ENCODE measurements at regions not wholly inside any gene's neighbourhood (a gene's known extent, or its start where the extent isn't known, plus 50 kb on each side); places are given as distances from the start of the nearest gene placed in this dataset.

- no peaks in the 10 kb centered on the region for H3K4me1 ChIP-seq (ENCODE audit: control insufficient read depth in 1 of 2, insufficient read depth in 1 of 2, low read depth in 1 of 2, low read length in 1 of 2)
- TF ChIP-seq CTCF (IDR thresholded peaks at IDR 0.05) = no peak
- H3K4me3 ChIP-seq (ENCODE audit: low read depth in 1 of 2, low read length in 1 of 2) = no peak overlapping the region
- H3K27ac ChIP-seq = no peak overlapping the region
- H3K9me3 ChIP-seq = no peaks in the 10 kb centered on the region
- H3K27me3 ChIP-seq = no peaks in the 10 kb centered on the region
- no peaks in the 10 kb centered on the region for H3K36me3 ChIP-seq
Measured at GRCh38 chr12:11954181-11954580, 116.6 kb upstream of the BCL2L14 start.

GRCh38 chr12:11958221-11959091 lies 112.3 kb upstream of the BCL2L14 start:
- no peak for TF ChIP-seq CTCF (IDR thresholded peaks at IDR 0.05)
- H3K27ac ChIP-seq = no peak overlapping the region

GRCh38 chr12:11959117-11959823 lies 111.5 kb upstream of the BCL2L14 start:
- TF ChIP-seq CTCF (IDR thresholded peaks at IDR 0.05) = no peak
- no peaks in the 10 kb centered on the region for H3K9me3 ChIP-seq
- no peak overlapping the region for H3K4me3 ChIP-seq (ENCODE audit: low read depth in 1 of 2, low read length in 1 of 2)
- no peaks in the 10 kb centered on the region for H3K4me1 ChIP-seq (ENCODE audit: control insufficient read depth in 1 of 2, insufficient read depth in 1 of 2, low read depth in 1 of 2, low read length in 1 of 2)
- H3K36me3 ChIP-seq = no peaks in the 10 kb centered on the region
- no peak overlapping the region for H3K27ac ChIP-seq
- H3K27me3 ChIP-seq = no peaks in the 10 kb centered on the region

More at GRCh38 chr12:11958221-11959091, 112.3 kb upstream of the BCL2L14 start:
- Histone ChIP-seq H3K4me3 (ENCODE audit: low read depth in 1 of 2, low read length in 1 of 2) (no peak overlapping the region), H3K4me1 (ENCODE audit: control insufficient read depth in 1 of 2, insufficient read depth in 1 of 2, low read depth in 1 of 2, low read length in 1 of 2) (no peaks in the 10 kb centered on the region), H3K27me3 (no peaks in the 10 kb centered on the region), H3K36me3 (no peaks in the 10 kb centered on the region), H3K9me3 (no peaks in the 10 kb centered on the region)

- Histone ChIP-seq H3K4me1 (ENCODE audit: control insufficient read depth in 1 of 2, insufficient read depth in 1 of 2, low read depth in 1 of 2, low read length in 1 of 2) (no peaks in the 10 kb centered on the region), H3K27ac (no peak overlapping the region), H3K36me3 (no peaks in the 10 kb centered on the region), H3K4me3 (ENCODE audit: low read depth in 1 of 2, low read length in 1 of 2) (no peak overlapping the region), H3K9me3 (no peaks in the 10 kb centered on the region), H3K27me3 (no peaks in the 10 kb centered on the region)
- TF ChIP-seq CTCF (IDR thresholded peaks at IDR 0.05) = no peak
Measured at GRCh38 chr12:11960646-11961045, 110.1 kb upstream of the BCL2L14 start.

- Histone ChIP-seq H3K9me3 (no peaks in the 10 kb centered on the region), H3K4me1 (ENCODE audit: control insufficient read depth in 1 of 2, insufficient read depth in 1 of 2, low read depth in 1 of 2, low read length in 1 of 2) (no peaks in the 10 kb centered on the region), H3K36me3 (no peaks in the 10 kb centered on the region), H3K27me3 (no peaks in the 10 kb centered on the region), H3K27ac (no peak overlapping the region), H3K4me3 (ENCODE audit: low read depth in 1 of 2, low read length in 1 of 2) (no peak overlapping the region)
- TF ChIP-seq CTCF (IDR thresholded peaks at IDR 0.05) = no peak
Measured at GRCh38 chr12:11961686-11962085, 109.1 kb upstream of the BCL2L14 start.
